LoVo (cell line): ENCODE measurements at regions not wholly inside any gene's neighbourhood (a gene's known extent, or its start where the extent isn't known, plus 50 kb on each side); places are given as distances from the start of the nearest gene placed in this dataset.

Experiments used
- DNase-seq: peaks from one replicate; pipeline ENCODE4 v3.0.0-alpha.2; 2016; ENCODE audit warnings: low spot score

DNA sequence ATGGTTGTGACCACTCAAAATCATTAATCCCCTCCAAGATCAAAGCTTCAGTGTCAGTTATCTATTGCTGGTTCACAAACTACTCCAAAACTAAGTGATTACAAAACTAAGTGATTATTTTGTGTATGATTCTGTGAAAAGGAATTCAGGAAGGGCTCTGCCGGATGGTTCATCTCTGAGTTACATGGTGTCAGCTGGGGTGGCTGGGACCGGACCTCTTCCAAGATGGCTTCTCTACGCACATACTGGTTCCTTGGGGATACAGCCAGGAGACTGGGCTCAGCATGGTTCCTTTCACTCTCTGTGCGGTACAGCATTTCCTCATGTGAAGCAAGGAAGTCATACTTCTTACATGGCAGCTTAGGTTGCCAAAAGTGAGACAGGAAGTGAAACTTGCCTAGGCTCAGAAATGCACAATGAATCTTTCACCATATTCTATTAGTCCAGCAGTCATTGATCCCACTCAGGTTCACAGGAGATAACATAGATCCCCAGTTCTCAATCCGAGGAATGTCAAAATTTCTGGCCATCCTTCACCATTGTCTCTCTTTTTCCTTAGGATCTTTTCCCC lies 97.9 kb upstream of the IRX6 start:
- DNase-seq, result peak; percentile 1

DNA sequence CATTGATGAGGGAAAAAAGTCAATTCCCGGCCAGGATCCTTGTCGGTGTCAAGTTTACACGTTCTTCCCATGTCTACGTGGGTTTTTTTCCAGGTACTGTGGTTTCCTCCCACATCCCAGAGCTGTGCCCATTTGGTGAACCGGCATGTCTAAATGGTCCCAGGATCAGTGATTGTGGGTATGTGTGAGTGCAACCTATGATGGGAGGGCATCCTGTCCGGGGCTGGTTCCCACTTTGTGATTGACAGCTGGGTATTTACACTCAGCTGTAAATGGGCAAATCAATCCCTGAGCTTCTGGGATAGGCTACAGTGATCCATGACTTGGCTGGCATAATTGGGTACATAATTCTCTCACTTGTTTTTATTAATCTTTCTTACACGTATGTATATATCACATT lies 91.2 kb upstream of the IRX6 start:
- no peak for DNase-seq

DNA sequence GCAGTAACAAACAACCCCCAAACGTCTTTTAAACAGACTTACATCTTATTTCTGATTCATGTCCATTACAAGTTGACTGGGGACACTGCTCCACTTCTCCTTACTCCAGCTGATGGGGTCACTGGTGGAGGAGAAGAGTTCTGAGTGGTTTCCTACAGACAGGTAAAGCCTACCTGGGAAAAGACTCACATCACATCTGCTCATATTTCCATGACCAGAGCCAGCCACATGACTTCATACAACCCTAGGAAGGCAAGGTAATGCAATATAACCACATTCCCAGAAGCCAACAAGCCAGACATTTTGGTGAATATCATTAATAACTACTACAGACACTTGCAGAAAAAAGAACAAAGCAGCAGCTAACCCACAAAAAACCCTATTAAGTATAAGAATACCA lies 90.5 kb upstream of the IRX6 start:
- DNase-seq, result no peak

DNA sequence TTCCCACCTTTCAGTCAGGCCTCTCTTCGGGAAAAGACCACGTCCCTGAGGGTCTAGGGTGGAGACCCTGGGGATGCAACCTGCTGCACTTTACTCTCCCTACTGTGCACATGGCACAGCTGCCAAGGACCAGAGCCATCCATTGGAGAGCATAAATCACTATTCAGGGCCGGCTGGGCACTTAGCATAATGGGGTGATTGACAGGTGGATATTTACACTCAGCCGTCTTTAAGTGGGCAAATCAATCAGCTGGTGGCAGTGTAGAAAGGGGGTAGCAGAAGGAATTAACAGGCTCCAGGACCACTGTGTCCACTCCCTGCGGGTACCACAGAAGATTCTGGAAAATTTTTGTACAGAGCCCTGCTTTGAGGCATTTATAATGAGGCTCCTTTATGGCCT lies 87.3 kb upstream of the IRX6 start:
- no peak for DNase-seq

DNA sequence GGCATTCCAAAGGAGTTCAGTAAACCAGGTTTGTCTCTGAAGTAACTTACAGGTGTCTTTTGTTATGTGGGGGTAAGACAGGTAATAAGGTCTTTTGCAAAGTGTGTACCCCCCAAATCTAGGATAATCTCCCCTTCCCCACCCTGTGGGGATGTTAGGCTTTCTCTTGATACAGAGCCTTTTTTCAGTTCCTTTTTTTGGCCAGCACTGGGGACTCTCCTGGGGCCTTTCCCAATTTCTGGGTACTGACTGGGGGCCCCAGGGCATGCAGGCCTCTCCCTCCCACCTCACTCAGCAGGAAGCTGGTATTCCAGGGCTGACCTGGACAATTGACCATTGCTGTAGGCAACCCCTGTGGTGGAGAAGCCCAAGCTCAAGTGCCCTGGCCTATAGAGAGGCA lies 84.3 kb upstream of the IRX6 start:
- DNase-seq, result no peak

DNA sequence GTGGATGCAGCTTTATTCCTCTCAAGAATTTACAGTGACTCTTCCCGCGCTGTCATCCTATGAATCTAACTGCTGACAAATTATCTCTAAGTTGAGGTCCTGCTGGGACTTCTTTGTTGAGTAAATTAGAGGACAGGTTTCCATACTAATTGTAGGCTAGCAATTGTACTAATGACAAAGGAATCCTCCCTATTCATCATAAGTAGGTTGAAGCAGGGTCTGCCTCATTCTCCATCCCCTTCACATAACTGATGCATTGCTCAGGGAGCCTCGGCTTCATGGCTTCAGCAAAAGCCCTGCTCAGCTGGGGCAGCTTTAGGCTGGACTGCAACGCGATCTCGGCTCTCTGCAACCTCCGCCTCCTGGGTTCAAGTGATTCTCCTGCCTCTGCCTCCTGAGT lies 83.1 kb upstream of the IRX6 start:
- no peak for DNase-seq

DNA sequence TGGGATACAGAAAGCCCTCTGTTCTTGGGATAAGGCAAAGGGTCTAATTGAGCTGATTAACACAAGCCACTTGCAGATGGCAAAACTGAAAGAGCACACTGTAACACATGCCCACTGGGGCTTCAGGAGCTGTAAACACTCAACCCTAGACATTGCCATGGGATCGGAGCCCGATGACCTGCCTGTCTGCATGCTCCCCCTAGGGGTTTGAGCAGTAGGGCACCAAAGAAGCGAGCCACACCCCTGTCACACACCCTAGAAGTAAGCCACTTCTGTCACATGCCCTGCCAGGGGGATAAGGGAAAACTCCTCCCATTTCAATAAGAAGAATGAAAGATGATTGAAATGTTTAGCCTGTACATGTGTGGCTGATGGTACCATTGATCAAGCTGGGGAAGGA lies 81.3 kb upstream of the IRX6 start:
- no peak for DNase-seq

DNA sequence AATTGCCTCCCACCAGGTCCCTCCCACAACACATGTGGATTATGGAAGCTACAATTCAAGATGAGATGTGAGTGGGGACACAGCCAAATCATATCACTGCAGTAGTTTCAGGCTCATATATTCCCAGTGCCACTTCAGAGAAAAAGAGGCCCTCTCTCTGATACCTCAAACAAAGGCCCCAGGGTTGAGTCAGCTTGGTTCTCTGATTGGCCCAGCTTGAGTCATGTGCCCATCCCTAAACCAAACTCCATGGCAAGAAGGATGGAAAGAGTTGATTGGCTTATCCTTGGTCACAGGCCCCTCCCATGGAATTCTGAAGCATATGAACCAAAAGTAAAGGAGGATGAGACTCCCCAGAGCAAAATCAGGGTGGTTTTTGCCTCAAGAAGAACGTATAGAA lies 75.9 kb upstream of the IRX6 start:
- DNase-seq, result no peak

DNA sequence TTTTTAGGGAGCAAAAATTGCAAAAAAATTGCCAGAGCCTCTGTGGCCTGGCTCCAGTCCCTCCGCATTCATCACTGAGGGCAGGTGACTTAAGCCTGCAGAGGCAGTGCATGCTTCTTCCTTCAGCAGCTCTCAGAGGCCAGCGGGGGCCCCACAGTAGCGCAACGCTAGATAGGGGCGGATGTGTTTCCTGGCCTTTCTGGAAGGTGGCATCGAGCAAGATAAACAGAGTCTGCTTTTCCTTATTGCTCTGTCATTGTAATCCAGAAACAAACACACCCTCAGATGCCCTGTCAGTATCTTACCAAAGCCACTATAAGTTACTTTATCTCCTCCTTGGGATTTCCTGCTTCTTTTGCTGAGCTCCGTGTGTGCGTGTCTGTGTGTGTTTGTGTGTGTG lies 75.5 kb upstream of the IRX6 start:
- DNase-seq, result no peak

DNA sequence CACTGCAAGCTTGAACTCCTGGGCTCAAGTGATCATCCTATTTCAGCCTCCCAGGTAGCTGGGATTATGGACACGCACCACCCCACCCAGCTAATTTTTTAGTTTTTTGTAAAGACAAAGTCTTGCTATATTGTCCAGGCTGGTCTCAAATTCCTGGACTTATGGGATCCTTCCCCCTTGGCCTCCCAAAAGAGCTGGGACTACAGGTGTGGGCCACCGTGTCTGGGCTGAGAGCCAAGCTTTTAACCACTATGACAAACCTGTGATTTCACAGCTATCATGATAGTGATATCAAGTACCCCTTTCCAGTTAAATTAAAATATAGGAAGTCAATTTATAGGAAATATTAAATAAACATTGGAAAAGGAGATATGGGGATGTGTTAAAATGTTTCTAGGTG lies 74.6 kb upstream of the IRX6 start:
- DNase-seq, result no peak

DNA sequence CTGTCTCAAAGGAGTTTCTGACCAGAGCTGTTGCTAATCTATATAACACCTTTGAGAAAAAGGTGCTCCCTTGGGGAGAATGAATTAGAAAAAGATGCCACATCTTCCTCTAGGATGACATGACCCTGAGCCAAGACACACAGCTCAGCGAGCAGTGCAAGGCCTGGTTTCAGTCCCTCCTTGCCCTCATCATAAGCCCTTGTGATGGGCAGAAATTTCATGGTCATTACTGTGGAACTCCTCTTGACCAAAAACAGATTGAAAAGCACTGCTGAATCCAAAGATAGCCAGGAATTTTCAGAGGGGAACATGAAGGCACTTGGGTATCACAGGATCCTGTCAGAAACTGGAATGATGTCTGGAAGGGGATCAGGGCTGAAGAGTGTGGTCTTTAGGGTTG lies 74.1 kb upstream of the IRX6 start:
- DNase-seq, result no peak

DNA sequence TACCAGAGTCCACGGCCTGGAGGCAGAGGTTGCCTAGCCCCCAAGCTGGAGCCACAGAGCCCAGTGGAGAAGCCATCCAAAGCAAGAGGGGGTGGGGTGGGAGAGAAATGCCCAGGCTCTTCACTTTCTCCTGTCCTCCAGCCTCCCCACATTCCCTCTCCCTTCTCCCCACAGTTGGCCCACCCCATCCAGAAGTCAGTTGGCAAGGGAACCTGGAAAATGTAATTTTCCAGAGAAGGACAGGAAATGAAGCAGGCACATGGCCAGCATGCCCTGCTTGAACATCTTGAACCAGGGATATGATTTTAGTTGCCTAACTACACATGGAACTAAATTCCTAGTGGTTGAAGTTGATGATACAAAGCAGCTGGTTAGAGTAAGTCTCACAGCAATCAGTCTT lies 73.3 kb upstream of the IRX6 start:
- no peak for DNase-seq

DNA sequence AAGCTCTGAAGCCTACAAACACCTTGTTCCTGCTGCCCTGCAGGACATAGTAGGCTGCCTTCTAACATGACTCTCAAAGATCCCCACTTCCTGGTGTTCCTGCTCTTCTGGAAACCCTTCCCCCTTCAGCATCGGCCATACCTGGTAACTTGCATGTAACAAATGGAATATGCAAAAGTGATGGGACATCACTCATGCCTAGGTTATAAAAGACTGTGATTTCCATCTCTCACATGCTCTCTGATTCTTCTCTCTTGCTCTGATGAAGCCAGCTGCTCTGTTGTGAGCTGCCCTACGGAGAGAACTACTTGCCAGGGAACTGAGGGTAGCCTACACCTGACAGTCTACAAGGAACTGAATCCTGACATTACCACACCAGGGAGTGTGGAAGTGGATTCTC lies 72.9 kb upstream of the IRX6 start:
- no peak for DNase-seq

DNA sequence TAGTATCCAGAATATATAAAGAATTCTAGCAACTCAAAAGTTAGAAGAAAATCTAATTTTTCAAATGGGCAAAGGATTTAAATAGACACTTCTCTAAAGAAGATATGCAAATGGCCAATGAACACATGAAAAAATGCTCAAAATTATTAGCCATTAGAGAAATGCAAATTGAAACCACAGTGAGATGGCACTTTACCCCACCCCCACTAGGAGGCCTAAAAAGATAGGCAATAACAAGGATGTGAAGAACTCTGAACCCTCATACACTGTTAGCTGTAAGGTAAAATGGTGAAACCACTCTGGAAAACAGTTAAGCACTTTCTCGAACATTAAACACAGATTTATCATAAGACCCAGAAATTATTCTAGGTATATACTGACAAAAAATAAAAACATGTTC lies 71.4 kb upstream of the IRX6 start:
- no peak for DNase-seq

DNA sequence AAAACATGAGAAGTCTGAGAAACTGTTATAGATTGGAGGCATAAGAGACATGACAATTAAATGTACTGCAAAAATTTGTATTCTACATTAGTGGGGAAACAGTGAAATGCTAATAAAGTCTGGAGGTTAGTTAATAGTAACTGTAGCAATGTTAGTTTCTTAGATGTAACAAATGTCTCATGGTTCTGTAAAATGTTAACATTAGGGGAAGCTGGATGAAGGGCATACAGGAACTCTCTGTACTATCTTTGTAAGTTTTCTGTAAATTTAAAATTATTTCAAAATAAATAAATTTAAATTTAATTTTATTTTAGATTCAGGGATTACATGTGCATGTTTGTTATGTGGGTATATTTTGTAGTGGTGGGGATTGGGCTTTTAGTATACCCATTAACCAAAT lies 70.0 kb upstream of the IRX6 start:
- DNase-seq, result no peak

DNA sequence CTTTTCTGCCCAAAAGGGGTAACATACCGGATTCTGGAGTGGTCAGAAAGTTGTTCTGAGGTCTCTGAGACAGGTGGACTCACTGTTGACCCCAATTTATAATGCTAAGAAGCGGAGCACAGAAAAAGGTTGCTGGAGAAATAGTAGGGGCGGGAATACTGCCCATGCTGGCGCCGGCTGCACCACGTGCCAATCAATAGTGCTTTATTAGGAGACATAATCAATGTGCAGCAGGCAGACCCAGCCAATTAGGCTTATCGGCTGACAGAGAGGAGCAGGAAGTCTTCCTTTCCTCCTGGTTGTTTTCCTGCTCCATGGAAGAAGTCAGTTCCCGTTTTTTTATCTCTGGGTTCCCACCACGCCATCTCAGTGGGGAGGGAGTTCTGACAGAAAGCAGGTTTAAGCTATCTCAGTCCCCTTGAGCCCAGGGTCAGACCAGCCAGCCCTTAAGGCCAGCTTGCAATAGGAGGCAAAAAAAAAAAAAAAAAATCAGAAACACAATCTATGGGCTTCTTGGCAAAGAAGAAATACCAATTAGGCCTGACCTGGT lies 68.2 kb upstream of the IRX6 start:
- no peak for DNase-seq

DNA sequence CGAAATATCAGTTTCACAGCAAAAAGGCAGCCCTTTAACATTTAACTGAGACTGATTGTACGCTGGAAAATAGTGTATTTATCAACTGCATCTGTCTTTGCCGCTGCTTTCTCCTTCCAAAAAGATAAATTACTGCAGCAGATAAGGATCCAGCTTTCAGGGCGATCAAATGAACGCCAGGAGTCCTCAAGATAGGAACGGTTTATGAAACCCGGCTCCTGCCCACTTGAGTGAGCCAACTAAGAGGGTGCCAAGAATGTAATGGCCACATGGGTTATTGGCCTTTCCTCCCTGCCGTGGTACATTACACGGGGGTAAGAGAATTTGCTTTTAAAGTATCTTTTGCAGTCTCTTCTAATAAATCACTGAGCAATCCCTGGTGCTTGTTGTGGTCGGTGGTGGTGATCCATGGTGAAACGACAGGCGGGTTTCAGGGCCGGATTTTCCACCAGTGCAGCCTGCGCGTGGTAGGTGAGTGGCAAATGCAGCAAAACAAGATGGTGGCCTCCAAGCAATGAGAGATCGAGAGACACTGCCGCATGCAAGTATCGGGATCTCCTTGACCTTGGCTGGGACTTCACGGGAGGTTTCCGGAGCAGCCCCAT lies 67.5 kb upstream of the IRX6 start:
- no peak for DNase-seq

DNA sequence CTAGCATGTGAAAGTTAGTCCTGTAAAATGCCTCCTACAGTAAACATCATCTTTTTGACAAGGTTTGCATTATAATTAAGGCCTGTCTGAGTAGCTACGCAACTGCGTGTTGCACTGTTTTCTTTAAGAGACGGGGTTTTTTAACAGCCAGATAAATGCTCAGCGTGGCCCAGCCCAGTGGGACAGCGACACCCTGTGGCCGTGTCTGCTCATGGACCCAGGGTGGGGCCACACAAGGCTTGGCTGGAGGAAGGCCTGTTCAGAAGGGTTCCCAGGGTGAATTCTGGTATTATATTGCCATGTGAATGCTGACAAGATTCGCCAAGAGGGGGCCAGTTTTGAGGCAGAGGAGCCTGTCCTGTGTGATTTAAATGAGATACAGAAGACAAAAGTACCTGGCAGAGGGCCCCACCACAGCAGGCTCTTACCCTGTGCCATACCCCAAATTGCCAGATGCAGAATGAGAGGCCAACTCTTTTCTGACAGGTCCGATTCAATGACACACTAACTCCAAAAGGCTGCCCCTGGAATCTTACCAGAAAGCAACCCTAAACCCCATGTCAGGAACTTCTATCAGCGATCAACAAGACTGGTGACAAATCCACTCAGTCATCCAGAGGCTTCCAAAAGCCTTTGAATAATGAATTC lies 65.9 kb upstream of the IRX6 start:
- peak; percentile 19 for DNase-seq

DNA sequence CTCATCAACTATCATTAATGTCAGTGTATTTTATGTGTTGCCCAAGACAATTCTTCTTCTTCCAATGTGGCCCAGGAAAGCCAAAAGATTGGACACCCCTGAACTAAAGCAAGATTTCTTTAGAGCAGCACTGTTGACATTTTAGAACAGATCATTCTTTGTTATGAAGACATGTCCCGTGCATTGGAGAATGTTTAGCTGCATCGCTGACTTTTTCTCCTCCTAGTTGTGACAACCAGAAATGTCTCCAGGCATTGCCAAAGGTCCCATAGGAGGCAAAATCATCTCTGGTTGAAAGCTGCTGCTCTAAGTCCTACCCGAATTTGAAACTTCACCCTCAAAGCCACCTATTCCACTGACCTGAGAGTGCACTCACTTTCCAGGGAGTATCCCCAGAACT lies 62.7 kb upstream of the IRX6 start:
- DNase-seq, result no peak

DNA sequence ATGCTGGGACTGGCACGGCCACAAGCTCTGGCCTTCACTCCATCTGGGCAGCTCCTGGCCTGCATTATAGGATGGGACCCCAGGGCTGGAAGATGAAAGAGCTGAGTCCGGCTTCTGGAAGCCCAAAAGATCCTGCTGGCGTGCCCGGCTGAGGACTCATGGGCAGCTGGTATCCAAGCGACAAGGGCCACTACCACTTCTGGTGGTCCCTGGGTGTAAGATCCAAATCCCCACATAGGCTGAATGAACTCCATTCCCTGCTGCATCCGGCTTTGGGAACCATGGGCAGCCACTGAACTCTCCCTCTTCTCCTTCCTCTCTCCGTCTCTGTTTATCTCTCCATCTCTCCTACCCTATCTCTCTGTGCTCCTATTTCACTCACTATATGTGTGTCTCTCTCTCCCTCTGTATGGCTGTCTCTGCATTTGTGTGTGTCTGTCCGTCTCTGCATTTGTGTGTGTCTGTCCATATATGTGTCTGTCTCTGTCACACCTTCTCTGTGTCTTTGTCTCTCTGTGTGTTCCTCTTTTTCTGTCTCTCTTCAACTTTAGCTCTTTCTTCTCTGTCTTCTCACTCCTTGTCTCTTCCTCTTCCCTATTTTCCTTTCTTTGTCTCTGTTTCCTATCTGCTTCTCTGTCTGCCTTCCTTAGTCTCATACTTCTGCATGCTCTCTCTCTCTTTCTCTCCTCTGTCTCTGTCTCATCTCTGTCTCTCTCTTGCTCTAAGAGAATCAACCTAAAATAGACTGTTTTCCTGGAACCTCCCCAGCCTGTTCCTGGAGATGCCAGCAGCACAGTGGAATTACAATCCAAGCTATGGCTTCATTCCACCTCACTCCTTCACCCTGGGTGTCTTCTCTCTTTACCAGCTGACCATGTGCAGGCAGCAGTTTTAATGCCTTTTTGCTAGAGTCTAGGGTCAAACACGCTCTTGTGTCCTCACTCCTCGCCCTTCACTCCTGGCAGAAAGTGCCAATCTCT lies 60.4 kb upstream of the IRX6 start:
- DNase-seq, result no peak

DNA sequence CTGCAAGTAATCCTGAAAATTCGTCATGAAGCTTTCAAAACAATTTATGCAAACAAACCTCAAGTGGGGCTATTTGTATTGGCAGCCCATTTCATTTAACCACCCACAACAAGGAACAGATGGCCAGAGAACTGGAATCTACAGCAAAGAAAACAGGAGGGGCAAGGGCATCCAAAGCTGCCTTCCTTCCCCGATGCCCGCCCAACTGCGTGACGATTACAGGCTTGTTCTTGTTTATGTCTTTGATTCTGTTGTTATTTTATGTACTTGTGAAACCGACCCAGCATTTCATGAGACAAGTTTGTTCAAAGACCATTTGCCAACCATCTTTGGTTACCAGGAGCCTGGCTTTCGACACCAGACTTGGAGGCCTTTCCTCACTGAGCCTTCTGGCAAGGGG lies 59.1 kb upstream of the IRX6 start:
- no peak for DNase-seq

DNA sequence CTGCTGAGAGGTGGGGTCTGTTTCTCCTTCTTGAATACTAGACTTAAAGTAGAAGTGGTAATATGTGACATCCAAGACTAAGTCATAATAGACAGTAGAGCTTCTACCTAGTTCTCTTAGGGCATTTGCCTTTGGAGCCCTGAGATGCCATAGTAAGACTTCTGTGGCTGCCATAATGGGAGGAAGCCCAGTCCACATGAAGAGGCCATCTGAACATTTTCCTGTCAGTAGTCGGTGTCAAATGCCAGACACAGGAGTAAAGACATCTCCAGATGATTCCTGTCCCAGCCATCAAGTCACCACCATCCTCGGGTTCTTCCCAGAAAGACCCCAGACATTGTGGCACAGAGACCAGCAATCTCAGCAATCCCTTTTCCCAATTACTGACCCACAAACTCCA lies 58.1 kb upstream of the IRX6 start:
- DNase-seq, result no peak
